Natural killer cell (primary cell): ENCODE measurements at regions not wholly inside any gene's neighbourhood (a gene's known extent, or its start where the extent isn't known, plus 50 kb on each side); places are given as distances from the start of the nearest gene placed in this dataset.

Source experiments
- ATAC-seq, 3 donors: fragments of 150-1000 bp in 2 of 3; fragments of 200-7000 bp in 1 of 3; cut with Tn5 transposase; 1 replicate in 1 of 3; 2 replicates in 2 of 3; pipeline ENCODE4 v1.10.0; 2021; ENCODE audit warnings: mild to moderate bottlenecking in 2 of 3, moderate library complexity in 2 of 3
- DNase-seq, 2 donors: peaks; one replicate each; pipeline versions ENCODE4 v3.0.0 to v3.0.0-alpha.2; 2013 to 2021; ENCODE audit warnings: mixed read lengths in 1 of 2
- H3K27ac ChIP-seq: one replicate; pipeline ENCODE4 v1.5.1; 2013; ENCODE audit warnings: mild to moderate bottlenecking, low read length
- H3K27me3 ChIP-seq: one replicate; pipeline ENCODE4 v1.6.1; 2013; ENCODE audit warnings: low read length; ENCODE audit not compliant: control insufficient read depth, insufficient read depth
- H3K36me3 ChIP-seq: one replicate; pipeline ENCODE4 v1.6.1; 2013; ENCODE audit warnings: low read length; ENCODE audit not compliant: control insufficient read depth, insufficient read depth
- H3K4me1 ChIP-seq: one replicate; pipeline ENCODE4 v1.6.1; 2013; ENCODE audit warnings: low read length; ENCODE audit not compliant: control insufficient read depth, insufficient read depth
- H3K4me3 ChIP-seq: one replicate; pipeline ENCODE4 v1.5.1; 2013; ENCODE audit warnings: low read length
- H3K9me3 ChIP-seq: one replicate; pipeline ENCODE4 v1.6.1; 2013; ENCODE audit warnings: low read length; ENCODE audit not compliant: control insufficient read depth, insufficient read depth
- H3K27ac Mint-ChIP-seq, 2 donors: one replicate each; pipeline ENCODE4 v1.8.0; 2022; ENCODE audit warnings: mild to moderate bottlenecking in 2 of 2, mixed read lengths in 2 of 2, moderate library complexity in 1 of 2
- H3K27me3 Mint-ChIP-seq, 2 donors: one replicate each; pipeline ENCODE4 v1.8.0; 2022; ENCODE audit warnings: low read depth in 2 of 2, mixed read lengths in 2 of 2
- H3K36me3 Mint-ChIP-seq: one replicate; pipeline ENCODE4 v1.8.0; 2022; ENCODE audit warnings: mixed read lengths
- H3K4me1 Mint-ChIP-seq, 2 donors: one replicate each; pipeline ENCODE4 v1.8.0; 2022; ENCODE audit warnings: mixed read lengths in 2 of 2
- H3K4me3 Mint-ChIP-seq: one replicate; pipeline ENCODE4 v1.8.0; 2022; ENCODE audit warnings: mild to moderate bottlenecking, moderate library complexity, mixed read lengths
- H3K9me3 Mint-ChIP-seq, 2 donors: one replicate each; pipeline ENCODE4 v1.8.0; 2022; ENCODE audit warnings: mixed read lengths in 2 of 2
- CTCF ChIP-seq: fragments of 200-600 bp; IDR thresholded peaks from one replicate; pipeline ENCODE4 v1.8.0; 2022; ENCODE audit warnings: antibody characterized with exemption
- WGBS: methylation state at CpG from one replicate; pipeline ENCODE4 v1.1.7; 2013; ENCODE audit warnings: missing lambda C conversion rate; ENCODE audit not compliant: insufficient coverage; 5-methylcytosine and 5-hydroxymethylcytosine counted together
- intact Hi-C: fragments of 100-400 bp; cut with micrococcal nuclease; formaldehyde crosslinking; loops from one replicate; pipeline ENCODE4 v1.14.2; 2022

DNA sequence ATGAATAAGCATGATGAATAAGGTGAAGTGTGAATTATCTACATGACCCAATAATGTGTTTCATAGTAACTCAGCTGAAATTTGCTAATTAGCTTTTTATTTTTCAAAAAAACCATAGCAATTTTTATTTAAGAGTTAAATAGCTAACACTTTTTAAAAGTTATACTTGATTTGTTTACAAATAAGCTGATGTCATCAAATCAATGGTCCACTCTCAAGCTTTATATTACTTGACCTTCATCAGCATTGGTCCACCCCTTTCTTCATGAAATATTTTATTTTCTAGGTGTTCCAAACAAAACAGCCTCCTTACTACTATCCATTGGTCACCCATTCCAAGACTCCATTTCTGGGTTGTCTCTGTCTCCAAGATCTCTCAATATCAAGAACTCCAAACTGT lies 649.0 kb upstream of the TENM3 start:
- H3K27ac Mint-ChIP-seq: no peak overlapping the region

GRCh38 chr4:181595716-181596115 lies 647.5 kb upstream of the TENM3 start:
- no peak for DNase-seq
- ATAC-seq: no peak
- no peaks in the 10 kb centered on the region for H3K4me1 Mint-ChIP-seq
- Histone ChIP-seq H3K9me3 (peaks cover 3% of the 10 kb centered on the region), H3K27me3 (no peaks in the 10 kb centered on the region), H3K4me1 (no peaks in the 10 kb centered on the region), H3K4me3 (no peak overlapping the region), H3K27ac (no peak overlapping the region), H3K36me3 (no peaks in the 10 kb centered on the region)
- peaks cover 10 to 11% of the 10 kb centered on the region in 2 donors for H3K9me3 Mint-ChIP-seq
- H3K4me3 Mint-ChIP-seq: no peak overlapping the region
- no peak overlapping the region for H3K27ac Mint-ChIP-seq
- TF ChIP-seq CTCF: no peak
- intact Hi-C loops: no loop called here
- H3K36me3 Mint-ChIP-seq: no peaks in the 10 kb centered on the region
- 82% methylated on average over 4 of the region's 5 CpGs for WGBS
- H3K27me3 Mint-ChIP-seq: no peaks in the 10 kb centered on the region

More for the DNA sequence above, 649.0 kb upstream of the TENM3 start:
- H3K4me3 Mint-ChIP-seq: no peak overlapping the region
- Histone ChIP-seq H3K27me3 (no peaks in the 10 kb centered on the region), H3K4me3 (no peak overlapping the region), H3K4me1 (no peaks in the 10 kb centered on the region), H3K27ac (no peak overlapping the region), H3K36me3 (no peaks in the 10 kb centered on the region), H3K9me3 (peaks cover 3% of the 10 kb centered on the region)
- H3K4me1 Mint-ChIP-seq: no peaks in the 10 kb centered on the region
- H3K36me3 Mint-ChIP-seq: no peaks in the 10 kb centered on the region
- intact Hi-C loops: no loop called here
- peaks cover 8 to 12% of the 10 kb centered on the region in 2 donors for H3K9me3 Mint-ChIP-seq
- TF ChIP-seq CTCF: no peak
- ATAC-seq (no peak), DNase-seq (no peak)
- no peaks in the 10 kb centered on the region for H3K27me3 Mint-ChIP-seq

GRCh38 chr4:181597766-181598165 lies 645.4 kb upstream of the TENM3 start:
- Mint-ChIP-seq H3K4me3 (no peak overlapping the region), H3K27me3 (no peaks in the 10 kb centered on the region), H3K4me1 (no peaks in the 10 kb centered on the region), H3K9me3 (peaks cover 8 to 10% of the 10 kb centered on the region in 2 donors), H3K27ac (no peak overlapping the region), H3K36me3 (no peaks in the 10 kb centered on the region)
- ATAC-seq: no peak
- WGBS: 82% methylated on average over 3 of the region's 4 CpGs
- H3K36me3 ChIP-seq: no peaks in the 10 kb centered on the region
- no peaks in the 10 kb centered on the region for H3K4me1 ChIP-seq
- peaks cover 3% of the 10 kb centered on the region for H3K9me3 ChIP-seq
- H3K27ac ChIP-seq: no peak overlapping the region
- intact Hi-C loops: no loop called here
- TF ChIP-seq CTCF: no peak
- H3K27me3 ChIP-seq: no peaks in the 10 kb centered on the region
- DNase-seq: no peak
- no peak overlapping the region for H3K4me3 ChIP-seq

GRCh38 chr4:181599134-181599533 lies 644.1 kb upstream of the TENM3 start:
- Mint-ChIP-seq H3K4me1 (no peaks in the 10 kb centered on the region), H3K27me3 (no peaks in the 10 kb centered on the region)
- TF ChIP-seq CTCF: no peak

More at GRCh38 chr4:181599134-181599533, 644.1 kb upstream of the TENM3 start:
- no peak overlapping the region for H3K4me3 Mint-ChIP-seq
- Histone ChIP-seq H3K27ac (no peak overlapping the region), H3K9me3 (peaks cover 3% of the 10 kb centered on the region), H3K36me3 (no peaks in the 10 kb centered on the region), H3K4me3 (no peak overlapping the region), H3K27me3 (no peaks in the 10 kb centered on the region), H3K4me1 (no peaks in the 10 kb centered on the region)
- intact Hi-C loops: no loop called here
- WGBS: 61% methylated on average over 6 of the region's 6 CpGs
- DNase-seq: no peak
- ATAC-seq: no peak
- no peak overlapping the region for H3K27ac Mint-ChIP-seq
- H3K9me3 Mint-ChIP-seq: peaks cover 8 to 10% of the 10 kb centered on the region in 2 donors
- H3K36me3 Mint-ChIP-seq: no peaks in the 10 kb centered on the region
